GM18867 (cell line): ENCODE measurements at regions not wholly inside any gene's neighbourhood (a gene's known extent, or its start where the extent isn't known, plus 50 kb on each side); places are given as distances from the start of the nearest gene placed in this dataset.
"Not testable (repeated sequence)": the region's sequence is repeated elsewhere in the genome, so short reads cannot be mapped to it uniquely, and the experiment has no call there.

Experiments used
- ATAC-seq: cut with Tn5 transposase; IDR thresholded peaks from one replicate; pipeline ENCODE4 v1.9.1; 2021; ENCODE audit warnings: mild to moderate bottlenecking, moderate library complexity; ENCODE audit not compliant: unreplicated experiment

GRCh38 chr2:47728551-47728950 is 54.4 kb upstream of the MSH6 start:
- no peak for ATAC-seq

- no peak for ATAC-seq
Measured at GRCh38 chr2:47727956-47728355, 55.0 kb upstream of the MSH6 start.

- not testable (repeated sequence) for ATAC-seq
Measured at GRCh38 chr2:47726978-47727377, 56.0 kb upstream of the MSH6 start.

- no peak for ATAC-seq
Measured at GRCh38 chr2:47725808-47726207, 57.1 kb upstream of the MSH6 start.

- ATAC-seq = peak; percentile 92
Measured at GRCh38 chr2:47724221-47724981, 58.5 kb upstream of the MSH6 start.

GRCh38 chr2:47721296-47721695 is 61.6 kb upstream of the MSH6 start:
- no peak for ATAC-seq

- ATAC-seq = no peak
Measured at GRCh38 chr2:47720559-47720958, 62.4 kb upstream of the MSH6 start.

GRCh38 chr2:47720036-47720435 is 62.9 kb upstream of the MSH6 start:
- no peak for ATAC-seq

GRCh38 chr2:47719099-47719498 is 63.8 kb upstream of the MSH6 start:
- ATAC-seq = peak; percentile 79

- ATAC-seq = not testable (repeated sequence)
Measured at GRCh38 chr2:47716307-47716706, 66.6 kb upstream of the MSH6 start.

- no peak for ATAC-seq
Measured at GRCh38 chr2:47715552-47715951, 67.4 kb upstream of the MSH6 start.

GRCh38 chr2:47708801-47709499 is 74.0 kb upstream of the MSH6 start:
- peak; percentile 82 for ATAC-seq

- no peak for ATAC-seq
Measured at GRCh38 chr2:47704287-47704686, 78.7 kb upstream of the MSH6 start.

GRCh38 chr2:47699533-47700215 is 83.3 kb upstream of the MSH6 start:
- ATAC-seq = no peak

GRCh38 chr2:47698436-47698972 is 84.4 kb upstream of the MSH6 start:
- ATAC-seq = not testable (repeated sequence)

- ATAC-seq = not testable (repeated sequence)
Measured at GRCh38 chr2:47697681-47698435, 85.1 kb upstream of the MSH6 start.

- ATAC-seq = peak; percentile 92
Measured at GRCh38 chr2:47697000-47697601, 85.8 kb upstream of the MSH6 start.

- no peak for ATAC-seq
Measured at GRCh38 chr2:47696478-47696831, 86.5 kb upstream of the MSH6 start.

GRCh38 chr2:47695800-47696477 is 87.0 kb upstream of the MSH6 start:
- no peak for ATAC-seq

- ATAC-seq = not testable (repeated sequence)
Measured at GRCh38 chr2:47694451-47694850, 88.5 kb upstream of the MSH6 start.
